DND-41 (cell line): ENCODE measurements at regions not wholly inside any gene's neighbourhood (a gene's known extent, or its start where the extent isn't known, plus 50 kb on each side); places are given as distances from the start of the nearest gene placed in this dataset.

Source experiments
- ATAC-seq: fragments of 200-7000 bp; cut with Tn5 transposase; 3 replicates; pipeline ENCODE4 v1.9.1; 2021; ENCODE audit warnings: low read depth; ENCODE audit not compliant: insufficient read depth
- DNase-seq: peaks from one replicate; pipeline ENCODE4 v3.0.0-alpha.2; 2020
- H2AFZ ChIP-seq: 2 replicates; pipeline ENCODE4 v1.6.0; 2012; ENCODE audit warnings: low read depth, low read length
- H3K27ac ChIP-seq: 2 replicates; pipeline ENCODE4 v1.5.1; 2012; ENCODE audit warnings: low read length, inconsistent platforms
- H3K27me3 ChIP-seq: fragments of 200-600 bp; sonication (generic); 2 replicates; pipeline ENCODE4 v1.6.0; 2012; ENCODE audit warnings: low read length, mild to moderate bottlenecking, inconsistent platforms; ENCODE audit not compliant: insufficient read depth, poor library complexity
- H3K36me3 ChIP-seq: 2 replicates; pipeline ENCODE4 v1.5.1; 2012; ENCODE audit warnings: low read length, inconsistent platforms; ENCODE audit not compliant: insufficient read depth
- H3K4me1 ChIP-seq: 2 replicates; pipeline ENCODE4 v1.5.1; 2012; ENCODE audit warnings: mild to moderate bottlenecking, low read length; ENCODE audit not compliant: insufficient read depth
- H3K4me2 ChIP-seq: 2 replicates; pipeline ENCODE4 v1.6.0; 2012; ENCODE audit warnings: mild to moderate bottlenecking, moderate library complexity, low read length, inconsistent platforms; ENCODE audit not compliant: insufficient read depth
- H3K4me3 ChIP-seq, 2 experiments: fragments of 200-600 bp in 1 of 2; shearing (Covaris generic) in 1 of 2; 2 replicates each; pipeline ENCODE4 v1.5.1; 2012 to 2016; ENCODE audit warnings: inconsistent platforms in 2 of 2, low read length in 2 of 2, mild to moderate bottlenecking in 2 of 2, low read depth in 1 of 2, moderate library complexity in 1 of 2
- H3K79me2 ChIP-seq: 2 replicates; pipeline ENCODE4 v1.6.0; 2012; ENCODE audit warnings: low read length, inconsistent platforms; ENCODE audit not compliant: insufficient read depth
- H3K9ac ChIP-seq: 2 replicates; pipeline ENCODE4 v1.6.0; 2012; ENCODE audit warnings: low read depth, mild to moderate bottlenecking, inconsistent platforms, low read length, moderate library complexity
- H3K9me3 ChIP-seq: 2 replicates; pipeline ENCODE4 v1.5.1; 2012; ENCODE audit warnings: low read length, moderate library complexity, mild to moderate bottlenecking, inconsistent platforms; ENCODE audit not compliant: insufficient read depth, severe bottlenecking
- H4K20me1 ChIP-seq: 2 replicates; pipeline ENCODE4 v1.6.0; 2012; ENCODE audit warnings: low read length; ENCODE audit not compliant: insufficient read depth
- CTCF ChIP-seq: IDR thresholded peaks from 2 replicates; pipeline ENCODE4 v1.5.1; 2012; ENCODE audit warnings: borderline replicate concordance, low read length, moderate library complexity, mild to moderate bottlenecking; ENCODE audit not compliant: poor library complexity, severe bottlenecking; ENCODE audit errors: extremely low read depth
- EZH2 ChIP-seq: IDR thresholded peaks from 3 replicates; pipeline ENCODE4 v1.6.1; 2012; ENCODE audit warnings: borderline replicate concordance, low read depth, mild to moderate bottlenecking, moderate library complexity, low read length, inconsistent platforms; ENCODE audit not compliant: severe bottlenecking

GRCh38 chr7:49020145-49020544 lies 95.8 kb downstream of the CDC14C start:
- Histone ChIP-seq H3K79me2 (no peaks in the 10 kb centered on the region), H4K20me1 (no peaks in the 10 kb centered on the region), H3K27me3 (no peaks in the 10 kb centered on the region), H3K4me3 (no peak overlapping the region), H3K4me2 (no peak overlapping the region), H3K4me1 (no peaks in the 10 kb centered on the region), H3K36me3 (no peaks in the 10 kb centered on the region), H3K9me3 (no peaks in the 10 kb centered on the region), H3K9ac (no peak overlapping the region), H3K27ac (no peak overlapping the region), H2AFZ (no peak overlapping the region)
- no peak for TF ChIP-seq CTCF
- no peak for TF ChIP-seq EZH2
- DNase-seq, result no peak
- no peak for ATAC-seq

- Histone ChIP-seq H3K27me3 (no peaks in the 10 kb centered on the region), H3K27ac (no peak overlapping the region), H3K9ac (no peak overlapping the region), H3K79me2 (no peaks in the 10 kb centered on the region), H3K4me3 (no peak overlapping the region), H3K4me1 (no peaks in the 10 kb centered on the region), H3K4me2 (no peak overlapping the region), H3K9me3 (no peaks in the 10 kb centered on the region), H4K20me1 (no peaks in the 10 kb centered on the region), H3K36me3 (no peaks in the 10 kb centered on the region), H2AFZ (no peak overlapping the region)
- TF ChIP-seq CTCF, result no peak
- ATAC-seq (no peak), DNase-seq (no peak)
Measured at GRCh38 chr7:49022448-49022847, 98.1 kb downstream of the CDC14C start.

GRCh38 chr7:49023345-49024328 lies 99.3 kb downstream of the CDC14C start:
- H4K20me1 ChIP-seq, result no peaks in the 10 kb centered on the region
- ATAC-seq (no peak), DNase-seq (no peak)
- no peak overlapping the region for H2AFZ ChIP-seq
- H3K79me2 ChIP-seq, result no peaks in the 10 kb centered on the region
- no peak overlapping the region for H3K4me2 ChIP-seq
- H3K4me1 ChIP-seq, result no peaks in the 10 kb centered on the region
- H3K4me3 ChIP-seq, result no peak overlapping the region
- no peak overlapping the region for H3K9ac ChIP-seq
- H3K27me3 ChIP-seq, result no peaks in the 10 kb centered on the region
- TF ChIP-seq EZH2, result no peak
- no peak for TF ChIP-seq CTCF
- no peak overlapping the region for H3K27ac ChIP-seq
- no peaks in the 10 kb centered on the region for H3K36me3 ChIP-seq
- H3K9me3 ChIP-seq, result no peaks in the 10 kb centered on the region
